Keratinocyte (primary cell): ENCODE measurements at regions not wholly inside any gene's neighbourhood (a gene's known extent, or its start where the extent isn't known, plus 50 kb on each side); places are given as distances from the start of the nearest gene placed in this dataset.

ENCODE experiments used
- CTCF ChIP-seq, 3 experiments: IDR thresholded peaks in 1 of 3; conservative IDR thresholded peaks in 1 of 3; optimal IDR thresholded peaks in 1 of 3; 2 replicates in 2 of 3; 3 replicates in 1 of 3; pipeline versions ENCODE3 to v1.5.1; 2011; ENCODE audit warnings: low read length in 3 of 3, mild to moderate bottlenecking in 3 of 3, moderate library complexity in 2 of 3, control low read depth in 1 of 3, inconsistent platforms in 1 of 3; ENCODE audit not compliant: insufficient read depth in 2 of 3; ENCODE audit errors: extremely low read depth in 1 of 3
- EZH2 ChIP-seq: IDR thresholded peaks from one replicate; pipeline ENCODE4 v1.6.1; 2012; ENCODE audit warnings: inconsistent platforms, mild to moderate bottlenecking, low read length, moderate library complexity

- TF ChIP-seq CTCF (optimal IDR thresholded peaks at IDR 0.05 in 1 of 3, IDR thresholded peaks at IDR 0.05 in 1 of 3, conservative IDR thresholded peaks at IDR 0.05 in 1 of 3; ENCODE audit: extremely low read depth in 1 of 3, insufficient read depth in 2 of 3, low read length in 3 of 3) (no peak), EZH2 (no peak)
Measured at GRCh38 chr3:89052386-89052785, 55.0 kb upstream of the EPHA3 start.
